HG02973 (cell line): ENCODE measurements at regions not wholly inside any gene's neighbourhood (a gene's known extent, or its start where the extent isn't known, plus 50 kb on each side); places are given as distances from the start of the nearest gene placed in this dataset.

ENCODE experiments used
- ATAC-seq: cut with Tn5 transposase; IDR thresholded peaks from one replicate; pipeline ENCODE4 v1.9.1; 2021; ENCODE audit warnings: moderate library complexity; ENCODE audit not compliant: unreplicated experiment

GRCh38 chr9:69955536-69956355 is 87.9 kb upstream of the MAMDC2 start:
- ATAC-seq: no peak

- no peak for ATAC-seq
These were observed 81.8 kb upstream of the MAMDC2 start for GRCh38 chr9:69961843-69962242.

- no peak for ATAC-seq
These were observed 79.8 kb upstream of the MAMDC2 start for GRCh38 chr9:69963803-69964202.

DNA sequence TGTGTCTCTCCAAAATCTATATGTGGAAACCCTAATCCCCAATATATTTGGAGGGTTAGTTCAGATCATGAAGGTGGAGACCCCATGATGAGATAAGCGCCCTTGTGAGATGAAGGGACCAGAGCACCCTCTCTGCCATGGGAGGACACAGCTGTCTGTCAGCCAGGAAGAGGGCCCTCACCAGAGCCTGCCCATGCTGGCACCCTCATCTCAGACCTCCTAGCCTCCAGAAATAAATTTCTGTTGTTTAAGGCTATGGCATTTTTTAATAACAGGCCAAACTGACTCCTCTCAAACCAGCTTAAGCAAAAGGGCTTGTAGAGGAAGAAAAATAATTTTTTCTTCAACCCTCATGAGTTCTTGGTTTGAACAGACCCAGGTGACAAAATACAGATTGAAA is 79.2 kb upstream of the MAMDC2 start:
- ATAC-seq: no peak

DNA sequence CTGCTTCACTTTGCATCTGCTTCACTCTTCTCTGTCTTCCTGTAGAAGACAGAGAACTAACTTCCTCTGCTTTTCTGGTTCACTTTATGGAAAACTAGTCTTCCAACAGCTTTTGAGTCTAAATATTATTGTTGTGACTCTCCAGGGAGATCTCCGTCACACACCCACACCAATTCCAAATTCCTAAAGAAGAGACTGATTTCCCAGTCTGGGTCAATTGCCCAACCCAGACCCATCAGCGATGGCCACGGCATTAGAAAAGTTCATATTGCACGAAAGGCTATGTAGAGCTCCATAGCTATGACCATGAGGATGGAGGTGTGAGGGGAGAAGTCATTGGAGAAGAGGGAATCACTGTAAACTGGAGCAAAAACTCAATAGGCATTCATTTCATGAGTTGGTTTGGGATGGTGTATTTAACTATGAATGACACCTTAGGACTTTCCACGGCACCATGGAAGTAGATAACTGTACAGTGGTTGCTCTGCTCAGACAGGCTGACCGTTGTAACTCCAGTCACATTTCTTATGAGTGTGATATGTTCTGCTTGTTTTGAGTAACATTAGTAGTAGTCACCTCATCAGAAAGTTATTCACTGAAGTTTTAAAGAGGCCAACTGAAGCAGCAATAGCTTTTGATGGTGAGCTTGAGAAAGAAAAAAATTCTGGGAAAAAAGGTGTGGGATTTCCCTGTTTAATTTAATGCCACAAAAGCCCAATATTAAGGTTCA is 78.1 kb upstream of the MAMDC2 start:
- no peak for ATAC-seq

GRCh38 chr9:69967344-69967743 is 76.3 kb upstream of the MAMDC2 start:
- no peak for ATAC-seq

DNA sequence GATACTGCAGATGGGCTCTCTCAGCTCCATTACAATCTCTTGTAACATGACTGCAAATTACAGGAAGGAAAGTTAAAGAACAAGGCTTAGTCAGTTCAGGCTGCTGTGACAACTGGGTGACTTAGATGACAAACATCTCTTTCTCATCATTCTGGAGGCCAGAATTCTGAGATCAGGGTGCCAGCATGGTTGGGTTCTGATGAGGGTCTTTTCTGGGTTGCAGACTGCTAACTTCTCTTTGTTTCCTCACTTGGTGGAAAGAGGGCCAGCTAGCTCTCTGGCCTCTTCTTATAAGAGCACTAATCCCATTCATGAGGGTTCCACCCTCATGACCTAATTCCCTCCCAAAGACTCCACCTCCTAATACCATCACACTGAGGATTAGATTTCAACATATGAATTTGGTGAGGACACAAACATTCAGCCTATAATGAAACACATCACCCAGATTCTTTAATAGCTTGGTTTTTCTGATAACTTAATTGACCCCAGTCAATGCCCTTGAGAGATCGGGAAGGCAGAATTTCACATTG is 73.6 kb upstream of the MAMDC2 start:
- no peak for ATAC-seq

- ATAC-seq: peak; percentile 66
These were observed 71.8 kb upstream of the MAMDC2 start for GRCh38 chr9:69971643-69972449.

- no peak for ATAC-seq
These were observed 68.0 kb upstream of the MAMDC2 start for GRCh38 chr9:69975681-69976080.

GRCh38 chr9:69976152-69976551 is 67.5 kb upstream of the MAMDC2 start:
- no peak for ATAC-seq

- ATAC-seq: no peak
These were observed 63.6 kb upstream of the MAMDC2 start for GRCh38 chr9:69980041-69980440.

GRCh38 chr9:69980591-69980990 is 63.1 kb upstream of the MAMDC2 start:
- no peak for ATAC-seq

DNA sequence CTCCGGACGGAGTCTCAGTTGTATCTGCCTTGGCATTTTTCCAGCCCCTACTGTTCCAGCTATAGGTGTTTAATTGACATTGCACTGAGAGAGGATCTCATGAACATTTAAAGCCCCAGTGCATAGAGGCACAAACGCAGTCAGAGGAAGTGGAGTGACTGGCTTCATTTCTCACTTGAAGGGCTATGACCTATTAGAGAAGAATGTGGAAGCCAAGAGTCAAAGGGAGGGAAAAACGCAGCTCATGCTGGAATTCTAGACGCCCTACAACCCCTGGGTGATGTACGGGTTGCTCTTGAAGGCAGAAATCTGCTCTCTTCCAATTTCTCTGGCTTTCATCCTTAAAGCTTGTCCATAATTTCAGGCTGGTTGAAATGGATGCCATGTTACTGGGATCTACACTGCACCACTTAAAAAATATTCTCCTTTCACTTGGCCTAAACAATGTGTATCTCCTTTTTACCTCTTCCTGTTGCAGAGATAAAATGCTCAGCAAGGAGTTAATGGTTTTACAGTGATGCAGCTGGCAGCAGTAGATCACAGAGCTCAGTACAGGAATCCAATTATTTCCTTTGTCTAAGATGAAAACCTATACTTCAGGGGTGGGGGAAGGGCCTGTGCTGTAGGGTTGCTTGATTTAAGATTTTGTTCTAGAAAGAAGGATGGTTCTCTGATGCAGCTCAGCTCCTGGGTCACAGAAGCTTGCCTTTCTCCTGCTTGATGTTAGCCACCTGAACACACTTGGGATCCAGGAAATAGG is 61.8 kb upstream of the MAMDC2 start:
- no peak for ATAC-seq

DNA sequence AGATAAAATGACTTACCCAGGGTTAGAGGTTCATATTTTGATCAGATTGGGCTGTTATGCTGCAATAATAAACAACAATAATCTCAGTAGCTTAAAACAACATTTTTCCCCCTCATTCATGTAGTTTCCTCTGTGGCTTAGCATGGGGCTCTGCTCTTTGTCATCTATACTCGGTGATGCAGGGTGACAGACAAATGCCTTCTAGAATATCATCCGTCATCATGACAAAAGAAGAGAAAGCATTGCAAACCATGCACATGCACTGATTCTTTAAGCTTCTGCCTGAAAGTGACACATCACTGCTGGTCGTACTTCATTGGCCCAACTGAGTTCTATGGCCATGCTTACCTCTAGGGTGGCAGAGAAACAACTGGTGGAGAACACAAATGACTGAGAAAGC is 58.8 kb upstream of the MAMDC2 start:
- no peak for ATAC-seq

DNA sequence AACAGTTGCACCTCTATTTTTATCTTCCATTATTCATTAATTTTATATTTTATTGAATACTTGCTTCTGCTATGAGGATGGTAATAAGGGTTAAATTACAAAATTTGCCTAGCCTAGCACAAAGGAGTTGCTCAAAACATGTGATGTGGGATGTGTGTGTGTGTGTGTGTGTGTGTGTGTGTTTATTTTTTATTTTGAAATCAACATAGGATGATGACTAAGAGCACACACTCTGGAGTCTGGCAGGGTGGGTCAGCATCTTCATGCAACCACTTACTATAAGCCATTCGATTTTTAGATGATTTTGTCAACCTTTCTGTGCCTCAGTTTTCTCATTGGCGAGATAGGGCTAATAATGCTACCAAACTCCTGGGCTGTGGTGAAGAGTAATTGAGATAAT is 57.7 kb upstream of the MAMDC2 start:
- ATAC-seq: no peak

DNA sequence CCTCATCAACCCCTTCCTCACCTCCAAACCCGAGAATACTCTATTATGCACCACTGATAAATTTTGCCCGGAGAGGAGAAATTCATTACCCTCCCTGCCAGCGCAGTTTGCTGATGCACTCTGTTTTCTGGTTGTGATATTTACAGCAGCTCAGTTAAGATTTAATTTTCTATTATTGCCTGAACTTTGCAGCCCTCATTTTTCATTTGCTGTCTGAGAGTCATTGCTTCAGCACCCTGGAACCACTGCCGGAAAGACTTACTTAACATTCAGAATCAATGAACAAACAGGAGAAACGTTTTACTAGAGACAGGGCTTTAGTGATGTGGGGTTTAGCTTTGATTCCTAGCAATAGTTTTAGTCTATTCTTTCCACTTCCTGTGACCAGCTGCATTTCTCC is 56.7 kb upstream of the MAMDC2 start:
- ATAC-seq: no peak

- no peak for ATAC-seq
These were observed 56.2 kb upstream of the MAMDC2 start for GRCh38 chr9:69987457-69987856.

DNA sequence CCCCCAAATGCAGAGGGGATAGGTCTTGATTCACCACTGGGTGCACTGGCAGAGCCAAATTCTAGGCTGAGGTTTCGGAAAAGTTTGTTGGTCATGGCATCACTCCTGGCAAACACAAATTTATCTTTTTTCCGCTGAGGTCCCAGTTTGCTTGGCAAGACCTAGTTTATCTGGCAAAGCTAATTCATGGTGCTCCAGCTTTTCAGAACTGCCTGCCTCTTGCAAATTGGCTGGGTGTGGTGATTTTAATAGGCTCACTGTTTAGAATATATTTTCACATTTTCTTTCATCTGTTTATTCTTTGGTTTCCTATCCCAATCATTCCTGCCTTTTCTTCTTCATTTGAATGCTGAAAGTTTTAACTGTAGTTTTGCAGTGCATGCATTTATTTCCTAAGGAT is 50.5 kb upstream of the MAMDC2 start:
- ATAC-seq: no peak
